ENCODE measurements at regions not wholly inside any gene's neighbourhood (a gene's known extent, or its start where the extent isn't known, plus 50 kb on each side); places are given as distances from the start of the nearest gene placed in this dataset.
A peak's percentile ranks its signal among the peaks of the same experiment; 100 is the strongest.
"Not testable (repeated sequence)": the region's sequence is repeated elsewhere in the genome, so short reads cannot be mapped to it uniquely, and the experiment has no call there.

- DNase-seq: no peak
These were observed 84.7 kb downstream of the RBBP6 start for GRCh38 chr16:24624102-24624501.

- no peak for DNase-seq
These were observed 86.9 kb downstream of the RBBP6 start for GRCh38 chr16:24626256-24626655.

- no peak for DNase-seq
These were observed 94.5 kb upstream of the TNRC6A start for GRCh38 chr16:24634919-24635318.

GRCh38 chr16:24635900-24636610, 93.4 kb upstream of the TNRC6A start:
- peak; percentile 15 for DNase-seq

GRCh38 chr16:24639769-24640168, 89.7 kb upstream of the TNRC6A start:
- DNase-seq: no peak

- DNase-seq: no peak
These were observed 86.0 kb upstream of the TNRC6A start for GRCh38 chr16:24643489-24643888.

- no peak for DNase-seq
These were observed 83.5 kb upstream of the TNRC6A start for GRCh38 chr16:24645739-24646645.

GRCh38 chr16:24646646-24646995, 82.8 kb upstream of the TNRC6A start:
- DNase-seq: no peak

- DNase-seq: no peak
These were observed 77.2 kb upstream of the TNRC6A start for GRCh38 chr16:24652209-24652712.

- no peak for DNase-seq
These were observed 76.6 kb upstream of the TNRC6A start for GRCh38 chr16:24652803-24653202.

GRCh38 chr16:24653725-24654124, 75.7 kb upstream of the TNRC6A start:
- no peak for DNase-seq

- not testable (repeated sequence) for DNase-seq
These were observed 63.5 kb upstream of the TNRC6A start for GRCh38 chr16:24665942-24666341.

GRCh38 chr16:24667244-24667764, 62.1 kb upstream of the TNRC6A start:
- no peak for DNase-seq

- DNase-seq: no peak
These were observed 60.9 kb upstream of the TNRC6A start for GRCh38 chr16:24668481-24669061.

- no peak for DNase-seq
These were observed 58.6 kb upstream of the TNRC6A start for GRCh38 chr16:24670623-24671454.

- no peak for DNase-seq
These were observed 57.9 kb upstream of the TNRC6A start for GRCh38 chr16:24671455-24671954.

- DNase-seq: no peak
These were observed 56.3 kb upstream of the TNRC6A start for GRCh38 chr16:24673155-24673554.

GRCh38 chr16:24674877-24675276, 54.6 kb upstream of the TNRC6A start:
- DNase-seq: no peak

- DNase-seq: no peak
These were observed 52.1 kb upstream of the TNRC6A start for GRCh38 chr16:24677388-24677787.
